ENCODE measurements at regions not wholly inside any gene's neighbourhood (a gene's known extent, or its start where the extent isn't known, plus 50 kb on each side); places are given as distances from the start of the nearest gene placed in this dataset.

GRCh38 chr3:174346571-174346970 is 512.6 kb upstream of the NAALADL2 start:
- no peak for TF ChIP-seq CTCF (IDR thresholded peaks at IDR 0.05)
- no peak for TF ChIP-seq POLR2A (IDR thresholded peaks at IDR 0.05)

All from right lobe of liver (tissue), 4 donors.